HG03469 (cell line): ENCODE measurements at regions not wholly inside any gene's neighbourhood (a gene's known extent, or its start where the extent isn't known, plus 50 kb on each side); places are given as distances from the start of the nearest gene placed in this dataset.
"Not testable (repeated sequence)": the region's sequence is repeated elsewhere in the genome, so short reads cannot be mapped to it uniquely, and the experiment has no call there.

Experiments
- ATAC-seq: cut with Tn5 transposase; IDR thresholded peaks from one replicate; pipeline ENCODE4 v1.9.1; 2021; ENCODE audit warnings: mild to moderate bottlenecking, moderate library complexity, moderate number of reproducible peaks; ENCODE audit not compliant: unreplicated experiment

GRCh38 chr18:28284132-28284531 lies 107.2 kb upstream of the CDH2 start:
- no peak for ATAC-seq

GRCh38 chr18:28281400-28281799 lies 104.5 kb upstream of the CDH2 start:
- ATAC-seq: no peak

DNA sequence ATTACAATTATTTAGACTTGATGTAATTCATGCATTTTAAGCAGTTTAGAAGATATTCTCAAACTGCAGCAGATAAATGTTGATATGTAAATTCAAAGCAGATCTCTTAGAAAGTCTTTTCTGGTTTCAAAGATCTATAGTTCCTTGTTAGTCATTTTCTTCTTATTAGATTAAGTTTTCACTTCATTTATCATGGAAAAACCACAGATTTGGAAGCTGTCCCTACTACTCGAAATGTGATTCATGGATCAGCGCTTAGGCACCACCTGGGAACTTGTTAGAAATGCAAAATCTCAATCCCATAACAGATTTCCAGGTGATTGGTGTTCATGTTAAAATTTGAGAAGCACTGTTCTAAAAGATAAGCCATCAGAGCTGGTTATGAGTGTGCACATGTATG lies 92.8 kb upstream of the CDH2 start:
- ATAC-seq: no peak

- no peak for ATAC-seq
Observed at GRCh38 chr18:28267878-28268625, 91.1 kb upstream of the CDH2 start.

DNA sequence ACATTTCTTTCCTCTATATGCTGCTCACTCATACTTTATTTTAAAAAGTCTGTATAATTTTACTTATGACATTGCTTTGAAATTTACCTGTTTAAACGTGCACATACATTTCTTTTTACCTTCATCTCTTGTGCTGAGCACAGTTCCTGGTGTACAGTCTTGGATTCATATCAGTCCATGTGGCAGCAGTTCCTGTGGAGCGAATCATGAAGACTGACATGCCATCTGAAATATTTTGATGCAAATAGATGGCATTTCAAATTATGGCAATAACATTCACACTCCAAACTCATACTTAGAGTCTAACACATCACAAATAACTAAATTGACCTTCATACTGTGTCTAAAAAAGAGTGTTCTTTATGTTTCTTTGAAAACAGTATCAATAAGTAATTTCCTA lies 90.3 kb upstream of the CDH2 start:
- no peak for ATAC-seq

- ATAC-seq: no peak
Observed at GRCh38 chr18:28256166-28256565, 79.2 kb upstream of the CDH2 start.

- ATAC-seq: no peak
Observed at GRCh38 chr18:28248653-28249052, 71.7 kb upstream of the CDH2 start.

DNA sequence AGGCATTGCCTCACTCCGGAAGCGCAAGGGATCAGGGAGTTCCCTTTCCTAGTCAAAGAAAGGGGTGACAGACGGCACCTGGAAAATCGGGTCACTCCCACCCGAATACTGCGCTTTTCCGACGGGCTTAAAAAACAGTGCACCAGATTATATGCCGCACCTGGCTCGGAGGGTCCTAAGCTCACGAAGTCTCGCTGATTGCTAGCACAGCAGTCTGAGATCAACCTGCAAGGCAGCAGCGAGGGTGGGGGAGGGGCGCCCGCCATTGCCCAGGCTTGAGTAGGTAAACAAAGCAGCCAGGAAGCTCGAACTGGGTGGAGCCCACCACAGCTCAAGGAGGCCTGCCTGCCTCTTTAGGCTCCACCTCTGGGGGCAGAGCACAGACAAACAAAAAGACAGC lies 63.7 kb upstream of the CDH2 start:
- ATAC-seq: not testable (repeated sequence)

GRCh38 chr18:28236487-28236886 lies 59.6 kb upstream of the CDH2 start:
- no peak for ATAC-seq
